ENCODE measurements at regions not wholly inside any gene's neighbourhood (a gene's known extent, or its start where the extent isn't known, plus 50 kb on each side); places are given as distances from the start of the nearest gene placed in this dataset.
A peak's percentile ranks its signal among the peaks of the same experiment; 100 is the strongest.

- H3K36me3 ChIP-seq = no peaks in the 10 kb centered on the region
- ATAC-seq (ENCODE audit: low FRiP score in 2 of 2) (no peak), DNase-seq (no peak)
- no peak overlapping the region for H3K4me3 ChIP-seq
- H3K9me3 ChIP-seq = no peaks in the 10 kb centered on the region
- TF ChIP-seq POLR2A (IDR thresholded peaks at IDR 0.05) (no peak), EP300 (IDR thresholded peaks at IDR 0.05) (no peak), POLR2AphosphoS5 (IDR thresholded peaks at IDR 0.05) (no peak)
- TF ChIP-seq, protein P1, sequence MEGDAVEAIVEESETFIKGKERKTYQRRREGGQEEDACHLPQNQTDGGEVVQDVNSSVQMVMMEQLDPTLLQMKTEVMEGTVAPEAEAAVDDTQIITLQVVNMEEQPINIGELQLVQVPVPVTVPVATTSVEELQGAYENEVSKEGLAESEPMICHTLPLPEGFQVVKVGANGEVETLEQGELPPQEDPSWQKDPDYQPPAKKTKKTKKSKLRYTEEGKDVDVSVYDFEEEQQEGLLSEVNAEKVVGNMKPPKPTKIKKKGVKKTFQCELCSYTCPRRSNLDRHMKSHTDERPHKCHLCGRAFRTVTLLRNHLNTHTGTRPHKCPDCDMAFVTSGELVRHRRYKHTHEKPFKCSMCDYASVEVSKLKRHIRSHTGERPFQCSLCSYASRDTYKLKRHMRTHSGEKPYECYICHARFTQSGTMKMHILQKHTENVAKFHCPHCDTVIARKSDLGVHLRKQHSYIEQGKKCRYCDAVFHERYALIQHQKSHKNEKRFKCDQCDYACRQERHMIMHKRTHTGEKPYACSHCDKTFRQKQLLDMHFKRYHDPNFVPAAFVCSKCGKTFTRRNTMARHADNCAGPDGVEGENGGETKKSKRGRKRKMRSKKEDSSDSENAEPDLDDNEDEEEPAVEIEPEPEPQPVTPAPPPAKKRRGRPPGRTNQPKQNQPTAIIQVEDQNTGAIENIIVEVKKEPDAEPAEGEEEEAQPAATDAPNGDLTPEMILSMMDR (IDR thresholded peaks at IDR 0.05) = no peak
- H3K27ac ChIP-seq = no peak overlapping the region
- WGBS, 2 donors = 62 to 83% methylated on average over 4 of the region's 4 CpGs
- H3K4me1 ChIP-seq = no peaks in the 10 kb centered on the region
- H3K27me3 ChIP-seq = no peaks in the 10 kb centered on the region
Observed at GRCh38 chr1:29456685-29457435, 220.5 kb downstream of the PTPRU start.

GRCh38 chr1:29455781-29456180 lies 219.5 kb downstream of the PTPRU start:
- WGBS, 2 donors = 62 to 66% methylated on average over 5 of the region's 5 CpGs
- DNase-seq (no peak), ATAC-seq (ENCODE audit: low FRiP score in 2 of 2) (no peak)

DNA sequence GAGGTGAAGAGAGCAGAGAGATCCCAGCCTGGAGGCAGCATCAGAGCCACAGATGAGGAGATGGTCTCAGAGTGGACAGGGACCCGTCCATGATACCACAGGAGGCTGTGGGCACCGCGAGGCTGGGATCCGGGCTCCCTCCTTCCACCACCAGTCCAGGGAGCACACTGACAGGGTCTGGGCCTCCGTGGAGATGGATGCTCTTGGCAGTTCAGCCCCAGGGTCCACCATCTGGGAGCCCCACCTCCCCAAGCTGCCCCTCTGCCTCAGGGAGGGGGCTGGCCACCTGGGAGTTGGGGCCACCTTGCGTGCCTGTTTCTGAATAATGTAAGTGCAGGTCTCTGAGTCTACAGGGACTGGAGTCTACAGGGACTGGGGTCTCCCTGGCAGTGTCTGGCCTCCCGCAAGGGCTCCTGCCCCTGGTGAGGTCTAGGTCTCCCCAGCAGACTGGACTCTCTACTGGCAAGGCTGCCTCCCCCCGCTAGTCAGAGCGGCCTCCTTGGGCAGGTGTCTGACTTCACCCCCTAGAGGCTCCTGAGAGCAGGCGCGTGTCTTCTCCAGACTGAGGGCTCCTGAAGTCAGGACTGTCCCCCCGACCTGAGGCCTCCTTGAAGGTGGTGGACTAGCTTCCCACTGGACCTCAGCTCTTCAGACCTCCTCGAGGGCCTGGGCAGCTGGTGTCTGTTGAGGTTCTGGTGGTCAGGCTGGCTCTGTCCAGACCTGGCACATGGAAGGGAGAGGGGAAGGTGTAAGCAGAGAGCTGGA lies 218.5 kb downstream of the PTPRU start:
- Histone ChIP-seq H3K9me3 (no peaks in the 10 kb centered on the region), H3K27me3 (no peaks in the 10 kb centered on the region), H3K36me3 (no peaks in the 10 kb centered on the region), H3K4me3 (no peak overlapping the region), H3K27ac (no peak overlapping the region), H3K4me1 (no peaks in the 10 kb centered on the region)
- DNase-seq = peak in 1 of 2 donors; percentile 41
- no peak for ATAC-seq (ENCODE audit: low FRiP score in 2 of 2)
- WGBS, 2 donors = 82 to 84% methylated on average over 6 to 7 of the region's 13 CpGs
- TF ChIP-seq POLR2AphosphoS5 (IDR thresholded peaks at IDR 0.05) (no peak), POLR2A (IDR thresholded peaks at IDR 0.05) (no peak), EP300 (IDR thresholded peaks at IDR 0.05) (no peak)
- TF ChIP-seq, protein P1 (IDR thresholded peaks at IDR 0.05) = no peak

More at GRCh38 chr1:29455781-29456180, 219.5 kb downstream of the PTPRU start:
- H3K4me1 ChIP-seq = no peaks in the 10 kb centered on the region
- H3K9me3 ChIP-seq = no peaks in the 10 kb centered on the region
- H3K27ac ChIP-seq = no peak overlapping the region
- TF ChIP-seq POLR2AphosphoS5 (IDR thresholded peaks at IDR 0.05) = no peak
- no peak for TF ChIP-seq EP300 (IDR thresholded peaks at IDR 0.05)
- no peak for TF ChIP-seq POLR2A (IDR thresholded peaks at IDR 0.05)
- TF ChIP-seq, protein P1 (IDR thresholded peaks at IDR 0.05) = no peak
- no peaks in the 10 kb centered on the region for H3K27me3 ChIP-seq
- H3K4me3 ChIP-seq = no peak overlapping the region
- H3K36me3 ChIP-seq = no peaks in the 10 kb centered on the region

GRCh38 chr1:29453502-29454240 lies 217.3 kb downstream of the PTPRU start:
- 21 to 39% methylated on average over 8 of the region's 8 CpGs for WGBS, 2 donors

More at GRCh38 chr1:29453502-29454240, 217.3 kb downstream of the PTPRU start:
- Histone ChIP-seq H3K9me3 (no peaks in the 10 kb centered on the region), H3K27me3 (no peaks in the 10 kb centered on the region), H3K27ac (no peak overlapping the region), H3K36me3 (no peaks in the 10 kb centered on the region), H3K4me1 (no peaks in the 10 kb centered on the region), H3K4me3 (no peak overlapping the region)
- no peak for DNase-seq
- no peak for ATAC-seq (ENCODE audit: low FRiP score in 2 of 2)
- TF ChIP-seq EP300 (IDR thresholded peaks at IDR 0.05) (peak in 1 of 4 donors; percentile 21), POLR2A (IDR thresholded peaks at IDR 0.05) (no peak)
- TF ChIP-seq, protein P1 (IDR thresholded peaks at IDR 0.05) = peak in 2 of 6 experiments; percentile 26 to 28

Measured in upper lobe of left lung (tissue), 6 donors.